Left lobe of liver (tissue), 2 donors: ENCODE measurements at regions not wholly inside any gene's neighbourhood (a gene's known extent, or its start where the extent isn't known, plus 50 kb on each side); places are given as distances from the start of the nearest gene placed in this dataset.
A peak's percentile ranks its signal among the peaks of the same experiment; 100 is the strongest.
"Not testable (repeated sequence)": the region's sequence is repeated elsewhere in the genome, so short reads cannot be mapped to it uniquely, and the experiment has no call there.

Experiments
- ATAC-seq: fragments of 200-7000 bp; cut with Tn5 transposase; one replicate; pipeline ENCODE4 v1.9.1; 2020; ENCODE audit warnings: mild to moderate bottlenecking, moderate library complexity
- DNase-seq: peaks from one replicate; pipeline ENCODE4 v3.0.0-alpha.2; 2020; ENCODE audit warnings: low spot score
- donor health status: DM: no; HTN: no; CAD: no; lungs with moderate emphysema.
- donor health status: DM: no; HTN: yes; CAD: no.

GRCh38 chr1:55464550-55464949 is 249.4 kb upstream of the USP24 start:
- DNase-seq, result no peak
- ATAC-seq, result no peak

DNA sequence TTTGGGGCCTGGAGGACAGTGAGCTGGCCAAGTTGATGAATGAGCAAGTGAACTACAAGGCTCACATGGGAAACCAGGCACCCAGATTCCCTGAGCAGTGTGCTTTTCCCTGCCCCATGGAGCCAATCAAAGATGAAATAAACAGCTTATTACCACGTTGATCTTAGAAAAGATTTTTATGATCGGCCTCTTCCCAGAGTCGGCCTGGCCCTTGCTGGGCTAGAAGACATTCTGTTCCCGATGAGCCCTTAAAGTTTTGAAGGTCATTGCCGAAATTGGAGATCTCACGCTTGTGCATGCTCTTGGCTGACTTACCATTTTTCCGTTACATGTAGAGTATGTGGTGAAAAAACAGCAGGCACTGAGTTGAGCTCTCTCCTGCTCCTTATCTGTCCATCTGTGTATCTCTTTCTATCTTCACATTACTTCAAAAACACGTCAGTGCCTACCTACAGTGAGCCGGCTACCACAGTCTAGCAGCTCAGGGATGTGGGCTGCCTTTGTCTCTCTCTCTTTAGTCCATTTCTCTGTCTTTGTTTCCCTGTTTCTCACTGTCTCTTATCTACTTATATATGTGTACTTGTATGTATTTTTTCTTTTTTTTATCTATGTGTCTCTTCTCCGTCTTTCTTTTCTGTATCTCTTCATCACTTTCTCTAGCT is 248.8 kb upstream of the USP24 start:
- DNase-seq (no peak), ATAC-seq (no peak)

GRCh38 chr1:55457874-55458273 is 242.7 kb upstream of the USP24 start:
- ATAC-seq, result no peak
- no peak for DNase-seq

- no peak for ATAC-seq
- DNase-seq, result no peak
Observed at GRCh38 chr1:55456971-55457370, 241.8 kb upstream of the USP24 start.

DNA sequence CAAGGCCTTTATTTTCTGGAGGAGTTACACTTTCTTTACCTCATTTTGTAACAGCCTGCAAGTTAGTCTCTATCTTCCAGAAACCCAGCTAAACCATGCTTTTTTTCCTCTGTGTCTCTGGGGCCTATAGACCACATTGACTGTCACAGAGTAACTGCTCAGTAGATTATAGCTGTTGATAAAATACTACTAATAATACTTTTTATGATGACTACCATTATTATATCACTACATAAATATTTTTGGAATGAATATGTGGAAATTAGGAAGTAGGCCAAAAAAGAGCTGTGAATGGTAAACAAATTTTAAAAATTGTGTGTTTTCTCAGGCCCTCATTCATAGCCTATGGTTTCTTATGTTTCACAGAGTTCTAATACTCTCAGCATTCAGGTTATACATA is 233.1 kb upstream of the USP24 start:
- ATAC-seq (no peak), DNase-seq (no peak)

DNA sequence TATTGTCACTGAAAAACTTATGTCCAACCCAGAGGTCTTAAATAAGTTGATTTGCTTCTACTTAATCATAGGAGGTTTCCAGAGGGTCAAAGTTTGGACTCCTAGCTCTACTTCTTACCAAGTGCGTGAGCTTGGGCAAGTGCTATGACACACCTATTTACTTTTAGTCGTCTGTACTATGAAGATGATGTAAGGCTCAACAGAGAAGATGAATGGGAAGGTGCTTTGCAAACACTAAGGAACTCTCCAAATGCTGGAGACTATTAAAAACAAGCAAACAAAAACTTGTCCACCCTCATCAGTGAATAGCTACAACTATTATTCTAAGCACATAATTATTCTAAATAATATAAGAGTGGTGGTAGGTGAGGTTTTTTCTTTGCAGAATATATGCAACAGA is 232.3 kb upstream of the USP24 start:
- no peak for ATAC-seq
- no peak for DNase-seq

DNA sequence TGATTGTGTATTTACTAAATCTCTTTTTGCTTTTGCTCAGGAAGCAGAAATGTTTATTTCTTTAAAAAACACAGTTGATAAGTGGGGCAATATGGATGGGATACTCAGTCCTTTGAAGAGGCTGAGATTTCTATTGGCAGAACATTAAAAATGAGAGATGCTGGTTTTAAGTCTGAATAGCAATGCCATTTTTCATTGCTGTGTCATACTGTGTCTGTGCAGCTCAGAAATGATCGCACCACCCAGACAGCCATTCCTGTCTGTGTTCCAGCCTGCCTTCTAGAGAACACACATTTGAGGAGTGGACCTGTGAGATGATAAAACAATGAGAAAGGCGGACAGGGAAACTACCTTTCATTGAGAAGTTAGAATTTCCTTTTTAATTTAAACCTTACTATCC is 231.2 kb upstream of the USP24 start:
- DNase-seq, result no peak
- no peak for ATAC-seq

DNA sequence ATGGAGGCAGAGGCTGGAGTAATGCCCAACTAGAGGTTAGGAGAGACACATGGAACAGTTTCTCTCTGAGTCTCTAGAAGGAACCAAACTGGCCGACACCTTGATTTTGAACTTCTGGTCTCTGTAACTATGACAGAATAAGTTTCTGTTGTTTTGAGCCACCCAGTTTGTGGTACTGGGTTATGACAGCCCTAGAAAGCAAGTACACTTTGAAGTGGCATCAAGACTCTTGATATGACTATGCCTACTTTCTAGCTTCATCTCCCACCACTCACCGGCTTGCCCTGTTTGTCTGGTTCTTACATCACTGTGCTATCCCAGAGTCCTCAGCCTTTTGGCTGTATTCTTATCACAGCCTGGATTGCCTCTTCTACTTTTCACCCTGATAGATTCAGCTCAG is 230.3 kb upstream of the USP24 start:
- no peak for ATAC-seq
- DNase-seq, result no peak

DNA sequence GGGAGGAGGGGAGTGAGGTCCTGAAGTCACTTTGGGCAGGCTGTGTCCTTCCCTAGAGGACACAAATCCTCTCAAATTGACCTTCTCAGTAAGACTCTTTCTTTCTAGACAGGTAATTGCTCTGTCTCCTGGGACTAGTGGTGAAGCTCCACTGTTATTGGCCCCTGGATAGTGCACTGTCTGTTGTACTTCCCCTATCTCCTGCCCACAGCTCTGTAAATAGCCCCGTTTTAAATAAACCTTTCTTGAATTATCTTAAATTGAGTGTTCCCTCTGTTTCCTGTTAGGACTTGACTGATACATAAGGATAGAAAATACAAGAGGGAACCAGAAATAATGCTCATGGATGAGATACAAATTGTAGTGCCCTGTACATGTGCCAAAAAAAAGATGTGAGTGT is 229.5 kb upstream of the USP24 start:
- ATAC-seq, result no peak

GRCh38 chr1:55443175-55443915 is 228.2 kb upstream of the USP24 start:
- ATAC-seq (peak; percentile 75), DNase-seq (peak; percentile 54)

More for the DNA sequence above, 229.5 kb upstream of the USP24 start:
- DNase-seq, result no peak

GRCh38 chr1:55441489-55441888 is 226.3 kb upstream of the USP24 start:
- DNase-seq (no peak), ATAC-seq (no peak)

GRCh38 chr1:55437692-55438091 is 222.5 kb upstream of the USP24 start:
- DNase-seq (no peak), ATAC-seq (no peak)

- ATAC-seq, DNase-seq: not testable (repeated sequence)
Observed at GRCh38 chr1:55430720-55431119, 215.6 kb upstream of the USP24 start.

DNA sequence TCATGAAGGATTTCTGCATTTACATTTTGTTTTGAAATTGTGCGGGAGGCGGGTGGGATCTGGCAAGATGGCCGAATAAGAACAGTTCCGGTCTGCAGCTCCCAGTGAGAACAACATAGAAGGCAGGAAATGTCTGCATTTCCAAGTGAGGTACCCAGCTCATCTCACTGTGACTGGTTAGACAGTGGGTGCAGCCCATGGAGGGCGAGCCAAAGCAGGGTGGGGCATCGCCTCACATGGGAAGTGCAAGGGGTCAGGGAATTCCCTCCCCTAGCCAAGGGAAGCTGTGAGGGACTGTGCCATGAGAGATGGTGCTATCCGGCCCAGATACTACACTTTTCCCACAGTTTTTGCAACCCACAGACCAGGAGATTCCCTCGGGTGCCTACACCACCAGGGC is 215.0 kb upstream of the USP24 start:
- DNase-seq, ATAC-seq: not testable (repeated sequence)

DNA sequence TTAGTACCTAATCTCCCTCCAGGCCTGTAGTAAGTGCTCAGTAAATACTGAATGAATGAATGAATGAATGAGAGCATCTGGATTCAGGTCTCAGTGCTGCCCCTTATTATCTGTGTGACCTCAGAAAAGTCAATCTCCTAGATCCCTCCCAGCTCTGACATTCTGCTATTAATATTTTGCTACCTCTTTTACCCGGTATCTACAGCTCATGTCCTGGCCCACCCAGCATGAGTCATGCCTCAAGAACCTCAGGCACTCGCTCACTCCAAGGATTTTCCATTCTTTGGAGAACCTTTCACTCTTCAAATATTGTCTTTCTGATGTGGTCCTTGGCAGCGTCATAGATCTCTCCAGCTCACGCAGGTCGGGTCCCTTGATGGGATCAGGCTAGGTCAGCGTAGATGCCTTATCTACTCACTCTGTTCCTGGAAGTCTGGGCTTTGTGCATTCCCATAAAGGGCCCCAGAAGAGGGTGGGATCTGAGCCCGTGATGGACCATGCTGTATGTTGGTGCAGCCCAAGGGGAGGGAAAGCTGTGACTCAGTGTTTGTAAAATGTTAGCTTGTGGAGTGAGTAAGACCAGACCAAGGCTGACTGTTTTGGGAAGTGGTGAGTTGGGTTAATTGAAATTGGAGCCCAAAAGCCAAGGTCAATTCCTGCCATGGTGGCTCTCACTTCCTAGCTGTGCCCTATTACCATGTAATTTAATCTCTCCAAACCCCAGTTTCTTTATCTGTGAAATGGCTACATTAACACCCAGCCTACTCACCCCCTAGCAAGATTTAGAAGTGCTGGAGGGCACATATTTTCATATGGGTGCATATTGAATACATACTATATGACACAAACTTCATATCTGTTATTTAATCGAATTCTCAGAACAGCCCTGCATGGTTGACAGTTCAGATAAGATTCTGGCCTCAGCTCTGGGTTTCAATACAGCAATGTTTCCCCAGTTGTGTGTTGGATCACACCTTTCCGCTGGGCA is 214.1 kb upstream of the USP24 start:
- no peak for ATAC-seq
- DNase-seq, result no peak

DNA sequence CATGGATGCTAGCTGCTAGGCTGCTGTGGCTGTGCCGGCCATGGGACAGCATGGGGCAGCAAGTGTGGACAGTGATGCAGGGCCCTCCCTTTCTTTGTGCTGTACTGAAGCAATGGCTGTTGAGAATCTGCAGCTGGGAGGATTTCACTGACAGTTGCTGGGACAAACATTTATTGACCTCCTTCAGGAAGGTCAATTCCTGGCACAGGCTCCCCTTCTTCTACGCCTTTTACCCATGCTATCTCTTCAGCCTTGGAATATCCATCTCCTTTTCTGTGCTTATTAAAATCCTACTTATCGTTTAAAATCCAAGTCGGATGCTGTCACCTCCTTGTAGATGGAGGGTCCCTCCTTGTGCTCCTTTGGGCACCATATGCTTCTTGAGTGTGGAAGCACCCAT is 213.1 kb upstream of the USP24 start:
- ATAC-seq, result no peak
- DNase-seq, result no peak

GRCh38 chr1:55427606-55428005 is 212.4 kb upstream of the USP24 start:
- no peak for DNase-seq
- ATAC-seq, result no peak

- DNase-seq (no peak), ATAC-seq (no peak)
Observed at GRCh38 chr1:55426619-55427018, 211.5 kb upstream of the USP24 start.

- ATAC-seq (no peak), DNase-seq (no peak)
Observed at GRCh38 chr1:55426156-55426555, 211.0 kb upstream of the USP24 start.

GRCh38 chr1:55425310-55425930 is 210.3 kb upstream of the USP24 start:
- no peak for DNase-seq
- ATAC-seq, result no peak

DNA sequence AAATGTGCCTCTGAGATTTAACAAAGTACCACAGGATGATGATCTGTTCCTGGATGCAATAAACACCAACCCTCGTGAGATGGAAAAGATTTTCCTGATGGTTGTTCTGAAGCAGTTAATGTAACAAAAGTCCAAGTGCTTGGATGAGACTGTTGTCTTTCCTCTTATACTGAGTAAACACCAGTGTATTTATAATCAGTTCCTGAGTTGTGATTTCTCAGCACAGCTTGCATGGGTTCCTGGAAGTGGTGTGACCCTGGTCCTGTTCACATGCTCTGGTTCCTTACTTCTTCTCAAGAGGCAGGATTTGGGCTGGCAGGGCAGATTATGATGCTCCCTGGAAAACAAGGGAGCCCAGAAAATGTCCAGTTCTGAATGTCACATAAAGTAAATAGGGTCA is 208.2 kb upstream of the USP24 start:
- ATAC-seq, result no peak
- no peak for DNase-seq
